ENCODE measurements at regions not wholly inside any gene's neighbourhood (a gene's known extent, or its start where the extent isn't known, plus 50 kb on each side); places are given as distances from the start of the nearest gene placed in this dataset.

DNA sequence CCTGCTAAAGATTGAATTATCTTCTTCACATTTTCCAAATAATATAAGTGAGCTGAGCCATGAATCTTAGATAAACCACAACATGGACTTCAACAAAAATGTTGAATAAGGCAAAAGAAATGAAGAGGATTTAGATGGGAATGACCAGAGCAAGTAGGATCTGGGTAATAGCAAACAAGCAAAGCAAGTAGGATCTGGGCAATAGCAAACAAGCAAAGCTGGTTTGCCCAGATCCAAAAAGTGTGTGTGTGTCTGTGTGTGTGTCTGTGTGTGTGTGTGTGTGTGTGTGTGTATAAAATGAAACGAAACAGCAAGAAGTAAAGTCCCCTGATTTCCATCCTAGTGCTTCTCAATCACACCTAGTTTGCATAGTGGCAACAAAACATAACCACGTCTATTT lies 549.1 kb downstream of the RERGL start:
- TF ChIP-seq, protein P1, sequence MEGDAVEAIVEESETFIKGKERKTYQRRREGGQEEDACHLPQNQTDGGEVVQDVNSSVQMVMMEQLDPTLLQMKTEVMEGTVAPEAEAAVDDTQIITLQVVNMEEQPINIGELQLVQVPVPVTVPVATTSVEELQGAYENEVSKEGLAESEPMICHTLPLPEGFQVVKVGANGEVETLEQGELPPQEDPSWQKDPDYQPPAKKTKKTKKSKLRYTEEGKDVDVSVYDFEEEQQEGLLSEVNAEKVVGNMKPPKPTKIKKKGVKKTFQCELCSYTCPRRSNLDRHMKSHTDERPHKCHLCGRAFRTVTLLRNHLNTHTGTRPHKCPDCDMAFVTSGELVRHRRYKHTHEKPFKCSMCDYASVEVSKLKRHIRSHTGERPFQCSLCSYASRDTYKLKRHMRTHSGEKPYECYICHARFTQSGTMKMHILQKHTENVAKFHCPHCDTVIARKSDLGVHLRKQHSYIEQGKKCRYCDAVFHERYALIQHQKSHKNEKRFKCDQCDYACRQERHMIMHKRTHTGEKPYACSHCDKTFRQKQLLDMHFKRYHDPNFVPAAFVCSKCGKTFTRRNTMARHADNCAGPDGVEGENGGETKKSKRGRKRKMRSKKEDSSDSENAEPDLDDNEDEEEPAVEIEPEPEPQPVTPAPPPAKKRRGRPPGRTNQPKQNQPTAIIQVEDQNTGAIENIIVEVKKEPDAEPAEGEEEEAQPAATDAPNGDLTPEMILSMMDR (IDR thresholded peaks at IDR 0.05) = no peak

DNA sequence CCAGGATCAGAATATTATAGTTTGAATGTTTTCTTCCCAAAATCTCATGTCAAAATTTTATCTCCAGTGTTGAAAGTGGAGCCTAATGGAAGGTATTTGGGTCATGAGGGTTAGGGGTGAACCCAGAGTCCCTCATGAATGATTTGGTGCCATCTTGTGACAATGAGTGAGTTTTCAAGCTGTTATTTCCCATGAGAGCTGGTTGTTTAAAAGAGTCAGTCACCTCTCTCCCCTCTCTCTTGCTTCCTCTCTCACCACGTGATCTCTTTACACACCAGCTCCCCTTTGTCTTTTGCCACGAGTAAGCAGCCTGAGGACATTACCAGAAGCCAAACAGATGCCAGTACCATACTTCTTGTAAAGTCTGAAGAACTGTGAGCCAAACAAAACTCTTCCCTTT lies 561.6 kb downstream of the RERGL start:
- TF ChIP-seq, protein P1 (IDR thresholded peaks at IDR 0.05) = no peak

DNA sequence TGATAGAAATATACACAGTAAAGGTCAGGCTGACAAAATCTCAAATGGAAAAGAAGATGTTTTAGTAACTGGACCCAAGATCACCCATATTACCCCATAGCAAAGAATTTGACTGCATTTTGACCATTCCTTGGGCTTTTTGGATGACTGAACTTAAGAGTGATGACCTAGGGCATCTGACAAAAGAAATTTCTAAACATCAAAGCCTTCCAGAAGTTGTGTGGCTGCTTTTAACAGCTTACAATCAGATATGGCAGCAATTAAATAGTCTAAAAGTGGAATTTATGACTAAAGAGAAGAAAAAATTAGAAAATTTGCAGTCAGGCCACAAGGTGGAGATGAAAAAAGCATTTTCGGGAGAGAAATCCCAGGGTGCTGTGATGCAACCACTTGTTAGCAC lies 563.0 kb downstream of the RERGL start:
- TF ChIP-seq, protein P1 (IDR thresholded peaks at IDR 0.05) = no peak

DNA sequence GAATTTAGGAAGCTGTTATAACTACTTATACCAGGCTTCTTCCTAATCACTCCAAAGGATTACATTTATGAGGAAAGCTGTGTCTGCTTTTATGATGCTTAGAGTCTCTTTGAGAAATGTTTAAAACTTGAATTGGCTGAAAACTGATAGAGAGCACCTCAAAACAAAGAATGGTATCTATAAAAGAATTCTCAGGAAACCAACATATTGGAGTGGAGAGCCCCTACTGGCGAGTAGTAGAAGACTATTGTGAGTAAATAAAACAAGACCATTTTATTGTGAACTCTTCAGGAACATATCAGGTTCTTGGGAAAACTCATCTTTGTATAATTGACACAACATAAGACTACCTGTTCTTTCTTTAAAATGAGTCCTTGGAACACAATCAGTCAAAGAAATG lies 578.6 kb downstream of the RERGL start:
- TF ChIP-seq, protein P1 (IDR thresholded peaks at IDR 0.05) = no peak

DNA sequence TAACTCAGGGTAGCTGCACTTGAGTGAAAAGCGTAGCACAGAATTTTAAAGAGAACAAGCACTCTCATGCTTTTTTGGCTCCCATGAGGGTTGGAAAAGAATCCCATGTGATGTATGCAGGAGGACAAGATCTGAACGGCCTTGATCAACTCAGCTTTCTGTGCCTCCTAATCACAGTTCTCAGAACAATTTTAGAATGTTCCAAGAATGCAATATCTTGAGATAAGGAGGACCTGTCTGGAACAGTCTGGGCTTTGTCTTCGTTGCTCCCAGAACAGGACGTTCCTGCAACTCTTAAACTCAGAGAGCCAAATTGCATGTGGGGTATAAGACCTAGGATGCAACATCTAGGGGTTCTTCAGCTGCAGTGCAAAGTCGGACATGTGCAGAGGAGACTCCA lies 582.7 kb downstream of the RERGL start:
- TF ChIP-seq, protein P1 (IDR thresholded peaks at IDR 0.05) = no peak

DNA sequence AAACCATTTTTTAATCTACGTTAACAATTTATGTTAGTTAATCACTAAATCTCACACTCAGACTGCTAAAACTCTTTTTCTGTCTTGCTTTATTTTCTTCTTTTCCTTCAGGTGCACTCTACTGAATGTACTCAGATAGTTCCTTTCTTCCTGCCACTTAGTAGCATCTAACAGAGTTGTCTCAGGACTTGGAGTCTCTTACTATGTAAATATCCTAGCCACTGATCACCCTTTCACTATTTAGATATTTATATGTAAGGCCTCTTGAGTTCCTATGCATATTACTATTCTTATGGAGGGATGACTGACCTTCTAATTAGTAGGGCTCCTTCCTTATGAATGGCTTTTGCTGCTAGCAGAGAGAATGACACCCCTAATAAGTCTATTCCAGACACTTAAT lies 586.3 kb downstream of the RERGL start:
- TF ChIP-seq, protein P1 (IDR thresholded peaks at IDR 0.05) = no peak

DNA sequence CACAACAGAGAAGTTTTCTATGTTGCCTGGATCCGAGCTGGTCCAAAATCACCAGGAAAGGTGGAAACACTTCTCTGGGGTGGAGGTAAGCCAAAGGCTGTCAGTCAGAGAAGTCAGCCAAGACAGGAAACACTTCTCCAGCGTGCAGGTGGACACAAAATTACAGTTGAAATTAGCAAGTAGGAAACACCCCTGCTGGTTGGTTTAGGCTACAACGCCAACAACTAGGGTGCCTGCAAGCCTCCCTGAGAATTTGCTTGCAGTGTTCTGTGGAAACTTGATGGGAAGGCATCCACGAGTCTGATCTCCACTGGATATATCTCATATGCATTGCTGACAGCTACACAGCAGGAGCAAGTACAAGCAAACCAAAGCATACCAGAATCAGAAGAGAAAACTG lies 600.5 kb downstream of the RERGL start:
- TF ChIP-seq, protein P1 (IDR thresholded peaks at IDR 0.05) = no peak

DNA sequence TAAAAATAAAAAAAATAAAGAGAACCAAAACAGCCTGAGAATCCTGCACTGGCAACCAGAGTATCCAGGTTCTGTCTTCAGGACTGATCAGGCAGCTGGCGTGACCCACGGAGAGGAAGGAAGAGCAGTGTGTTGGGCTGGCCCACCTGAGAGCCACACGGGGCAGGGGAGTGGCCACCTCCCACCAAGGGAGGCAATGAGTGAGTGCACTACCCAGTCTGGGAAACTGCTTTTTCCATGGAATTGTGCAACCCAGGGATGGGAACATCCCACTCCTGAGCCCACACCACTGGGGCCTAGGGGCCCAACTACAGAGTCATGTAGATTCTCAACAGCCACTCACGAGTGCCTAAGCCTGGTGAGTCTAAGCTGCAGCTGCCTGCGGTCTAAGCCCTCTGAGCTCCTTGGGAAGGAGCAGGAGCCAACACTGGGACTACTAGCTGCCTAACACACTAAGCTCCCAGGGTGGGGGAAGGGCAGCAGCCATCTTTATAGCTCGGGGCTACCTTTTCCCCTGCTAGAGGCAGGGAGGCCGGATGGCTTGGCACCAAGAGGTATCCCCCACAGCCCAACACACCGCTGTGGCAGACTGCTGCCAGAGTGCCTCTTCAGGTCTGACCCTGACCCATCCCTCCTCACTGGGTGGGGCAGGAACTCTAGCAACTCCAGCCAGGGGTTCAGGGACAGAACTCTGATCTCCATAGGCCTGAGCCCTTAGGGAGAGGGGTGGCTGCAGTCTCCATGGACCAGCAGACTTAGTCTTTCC lies 610.9 kb downstream of the RERGL start:
- TF ChIP-seq, protein P1 (IDR thresholded peaks at IDR 0.05) = no peak

Data from LNCAP (cell line).